Esophagus muscularis mucosa (tissue), 4 donors: ENCODE measurements at regions not wholly inside any gene's neighbourhood (a gene's known extent, or its start where the extent isn't known, plus 50 kb on each side); places are given as distances from the start of the nearest gene placed in this dataset.

Experiments
- DNase-seq: peaks from one replicate; pipeline ENCODE4 v3.0.0-alpha.2; 2017; ENCODE audit errors: extremely low spot score
- H3K27ac ChIP-seq, 4 donors: fragments of 200-600 bp; sonication (generic); replicated peaks in 1 of 4; 1 replicate in 3 of 4; 2 replicates in 1 of 4; pipeline ENCODE4 v1.5.1; 2016 to 2019; ENCODE audit warnings: mild to moderate bottlenecking in 1 of 4
- H3K27me3 ChIP-seq, 4 donors: fragments of 200-600 bp; sonication (generic); one replicate each; pipeline versions ENCODE4 v1.5.1 to v1.6.0; 2016 to 2019
- H3K36me3 ChIP-seq, 4 donors: fragments of 200-600 bp; sonication (generic); one replicate each; pipeline ENCODE4 v1.5.1; 2016 to 2019
- H3K4me1 ChIP-seq, 4 donors: fragments of 200-600 bp; sonication (generic); one replicate each; pipeline ENCODE4 v1.5.1; 2016 to 2019
- H3K4me3 ChIP-seq, 4 donors: fragments of 200-600 bp; sonication (generic); 1 replicate in 2 of 4; 2 replicates in 2 of 4; pipeline ENCODE4 v1.5.1; 2016 to 2019; ENCODE audit warnings: mild to moderate bottlenecking in 4 of 4, moderate library complexity in 1 of 4
- H3K9me3 ChIP-seq, 4 donors: fragments of 200-600 bp; sonication (generic); 1 replicate in 3 of 4; 2 replicates in 1 of 4; pipeline ENCODE4 v1.5.1; 2016 to 2019
- EP300 ChIP-seq: sonication (generic); formaldehyde crosslinking; IDR thresholded peaks from one replicate; pipeline ENCODE4 v1.6.1; 2017; ENCODE audit warnings: antibody characterized with exemption
- POLR2A ChIP-seq: fragments of 450-650 bp; IDR thresholded peaks from one replicate; pipeline ENCODE4 v1.6.1; 2017; ENCODE audit warnings: antibody characterized with exemption, moderate library complexity, mild to moderate bottlenecking, low read depth
- POLR2AphosphoS5 ChIP-seq, 2 donors: sonication (generic); formaldehyde crosslinking; IDR thresholded peaks; one replicate each; pipeline ENCODE4 v1.6.1; 2017; ENCODE audit warnings: antibody characterized with exemption in 2 of 2
- WGBS: methylation state at CpG from one replicate; pipeline ENCODE4 v1.1.5; 2018; 5-methylcytosine and 5-hydroxymethylcytosine counted together
- intact Hi-C: fragments of 100-400 bp; cut with DNase I; formaldehyde crosslinking; loops from one replicate; pipeline ENCODE4 v1.15.1; 2023
- TF ChIP-seq, protein P1 (sequence below), 3 experiments: fragments of 200-600 bp in 2 of 3; fragments of 450-650 bp in 1 of 3; sonication (generic) in 2 of 3; IDR thresholded peaks; one replicate each; pipeline ENCODE4 v1.5.1; 2017 to 2019; ENCODE audit warnings: antibody characterized with exemption in 3 of 3, mild to moderate bottlenecking in 2 of 3, moderate library complexity in 1 of 3

DNA sequence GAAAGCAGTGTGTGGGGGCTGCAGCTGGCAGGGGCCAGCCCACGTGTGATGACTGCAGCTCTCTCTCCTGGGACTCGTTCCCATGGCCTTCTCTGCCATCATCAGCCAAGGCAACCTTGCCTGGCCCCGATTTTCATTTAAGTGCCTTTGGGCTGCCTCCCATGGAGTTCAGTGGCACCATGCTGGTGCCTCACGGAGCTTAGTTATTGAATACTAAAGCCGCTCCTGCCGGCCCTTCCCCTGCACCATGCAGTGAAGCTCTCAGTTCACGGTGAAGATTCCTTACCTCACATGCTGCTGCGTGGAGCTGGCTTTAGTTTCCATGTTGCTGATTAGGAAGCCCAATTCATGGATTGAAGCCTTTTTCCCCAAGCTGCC is 141.5 kb upstream of the EEPD1 start:
- Histone ChIP-seq H3K4me1 (peaks cover 0 to 8% (median 3%) of the 10 kb centered on the region in 4 donors), H3K4me3 (no peak overlapping the region), H3K9me3 (no peaks in the 10 kb centered on the region), H3K27ac (no peak overlapping the region), H3K27me3 (no peaks in the 10 kb centered on the region), H3K36me3 (no peaks in the 10 kb centered on the region)
- TF ChIP-seq, protein P1, sequence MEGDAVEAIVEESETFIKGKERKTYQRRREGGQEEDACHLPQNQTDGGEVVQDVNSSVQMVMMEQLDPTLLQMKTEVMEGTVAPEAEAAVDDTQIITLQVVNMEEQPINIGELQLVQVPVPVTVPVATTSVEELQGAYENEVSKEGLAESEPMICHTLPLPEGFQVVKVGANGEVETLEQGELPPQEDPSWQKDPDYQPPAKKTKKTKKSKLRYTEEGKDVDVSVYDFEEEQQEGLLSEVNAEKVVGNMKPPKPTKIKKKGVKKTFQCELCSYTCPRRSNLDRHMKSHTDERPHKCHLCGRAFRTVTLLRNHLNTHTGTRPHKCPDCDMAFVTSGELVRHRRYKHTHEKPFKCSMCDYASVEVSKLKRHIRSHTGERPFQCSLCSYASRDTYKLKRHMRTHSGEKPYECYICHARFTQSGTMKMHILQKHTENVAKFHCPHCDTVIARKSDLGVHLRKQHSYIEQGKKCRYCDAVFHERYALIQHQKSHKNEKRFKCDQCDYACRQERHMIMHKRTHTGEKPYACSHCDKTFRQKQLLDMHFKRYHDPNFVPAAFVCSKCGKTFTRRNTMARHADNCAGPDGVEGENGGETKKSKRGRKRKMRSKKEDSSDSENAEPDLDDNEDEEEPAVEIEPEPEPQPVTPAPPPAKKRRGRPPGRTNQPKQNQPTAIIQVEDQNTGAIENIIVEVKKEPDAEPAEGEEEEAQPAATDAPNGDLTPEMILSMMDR (IDR thresholded peaks at IDR 0.05) = no peak
- TF ChIP-seq EP300 = no peak
- TF ChIP-seq POLR2A = no peak
- TF ChIP-seq POLR2AphosphoS5 (IDR thresholded peaks at IDR 0.05) = no peak
- intact Hi-C loops = no loop called here
- no peak for DNase-seq
- WGBS = 59% methylated on average over 5 of the region's 8 CpGs

DNA sequence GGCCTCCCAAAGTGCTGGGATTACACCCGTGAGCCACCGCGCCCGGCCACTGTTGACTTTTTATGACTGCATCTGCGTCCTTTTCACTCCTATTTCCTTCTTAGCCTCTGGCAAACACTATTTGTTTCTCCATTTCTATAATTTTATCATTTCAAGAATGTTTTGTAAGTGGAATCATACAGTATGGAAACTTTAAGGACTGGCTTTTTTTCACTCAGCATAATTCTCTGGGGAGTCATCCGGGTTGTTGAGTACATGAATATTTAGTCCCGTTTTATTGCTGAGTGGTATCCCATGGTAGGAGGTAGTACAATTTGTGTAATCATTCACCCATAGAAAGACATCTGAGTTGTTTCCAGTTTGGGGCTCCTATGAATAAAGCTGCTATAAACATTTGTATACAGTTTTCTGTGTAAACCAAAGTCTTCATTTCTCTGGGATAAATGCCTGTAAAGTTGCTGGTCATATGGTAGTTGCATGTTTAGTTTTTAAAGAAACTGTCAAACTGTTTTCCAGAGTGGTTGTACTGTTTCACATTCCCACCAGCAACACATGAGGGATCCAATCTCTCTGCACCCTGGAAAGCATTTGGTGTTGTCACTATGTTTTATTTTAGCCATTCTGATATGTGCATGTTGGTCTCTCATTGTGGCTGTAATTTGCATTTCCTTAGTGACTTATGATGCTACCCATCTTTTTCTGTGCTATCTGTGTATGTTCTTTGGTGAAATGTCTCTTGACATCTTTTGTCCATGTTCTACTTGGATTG is 139.6 kb upstream of the EEPD1 start:
- no peak for DNase-seq
- no peak for TF ChIP-seq POLR2A
- TF ChIP-seq, protein P1 (IDR thresholded peaks at IDR 0.05) = no peak
- no peak for TF ChIP-seq EP300
- TF ChIP-seq POLR2AphosphoS5 (IDR thresholded peaks at IDR 0.05) = no peak
- no peak overlapping the region for H3K4me3 ChIP-seq
- intact Hi-C loops = no loop called here
- H3K36me3 ChIP-seq = no peaks in the 10 kb centered on the region
- H3K9me3 ChIP-seq = no peaks in the 10 kb centered on the region
- H3K27ac ChIP-seq = no peak overlapping the region
- no peaks in the 10 kb centered on the region for H3K27me3 ChIP-seq
- peaks cover 0 to 8% (median 3%) of the 10 kb centered on the region in 4 donors for H3K4me1 ChIP-seq
- 92% methylated on average over 7 of the region's 7 CpGs for WGBS

DNA sequence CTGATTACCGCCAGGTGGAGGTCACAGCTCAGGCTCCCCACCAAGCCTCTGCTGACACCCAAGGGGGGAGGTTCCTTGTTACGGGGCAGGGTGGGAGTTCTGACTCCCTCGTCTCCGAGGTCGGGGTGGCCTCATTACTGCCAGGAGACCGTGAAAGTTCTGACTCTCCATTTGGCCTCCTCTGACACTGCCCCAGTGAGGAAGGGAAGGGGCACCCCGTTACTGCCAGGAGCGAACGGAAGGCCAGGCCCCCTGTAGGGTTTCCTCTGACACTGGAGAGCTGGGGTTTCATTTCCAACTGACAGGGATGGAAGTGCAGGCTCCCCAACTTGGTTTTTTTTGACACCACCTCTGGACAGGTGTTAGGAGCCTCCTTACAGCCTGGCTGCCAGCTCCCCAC is 138.1 kb upstream of the EEPD1 start:
- intact Hi-C loops = no loop called here
- Histone ChIP-seq H3K36me3 (no peaks in the 10 kb centered on the region), H3K9me3 (no peaks in the 10 kb centered on the region), H3K4me3 (no peak overlapping the region), H3K4me1 (peaks cover 0 to 12% (median 8%) of the 10 kb centered on the region in 4 donors), H3K27me3 (no peaks in the 10 kb centered on the region), H3K27ac (no peak overlapping the region)
- 93% methylated on average over 9 of the region's 9 CpGs for WGBS
- TF ChIP-seq POLR2A (no peak), EP300 (no peak), POLR2AphosphoS5 (IDR thresholded peaks at IDR 0.05) (no peak)
- TF ChIP-seq, protein P1 (IDR thresholded peaks at IDR 0.05) = no peak
- no peak for DNase-seq

DNA sequence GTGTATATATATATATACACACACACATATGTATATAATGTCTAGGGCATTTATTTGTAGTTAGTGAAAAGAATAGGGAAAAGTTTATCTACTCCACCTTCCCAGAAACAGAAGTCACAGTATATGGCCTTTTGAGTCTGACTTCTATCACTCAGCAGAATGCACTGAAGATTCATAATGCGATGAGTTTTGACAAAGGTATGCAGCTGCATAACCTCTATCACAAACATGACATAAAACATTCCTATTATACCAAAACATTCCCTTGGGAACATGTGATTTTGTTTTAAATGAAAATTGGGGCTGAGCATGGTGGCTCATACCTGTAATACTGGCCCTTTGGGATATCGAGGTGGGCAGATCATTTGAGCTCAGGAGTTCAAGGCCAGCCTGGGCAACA is 137.3 kb upstream of the EEPD1 start:
- 76% methylated on average over 2 of the region's 2 CpGs for WGBS
- Histone ChIP-seq H3K27me3 (no peaks in the 10 kb centered on the region), H3K36me3 (no peaks in the 10 kb centered on the region), H3K9me3 (no peaks in the 10 kb centered on the region), H3K4me3 (no peak overlapping the region), H3K4me1 (peaks cover 0 to 19% (median 14%) of the 10 kb centered on the region in 4 donors), H3K27ac (no peak overlapping the region)
- no peak for DNase-seq
- intact Hi-C loops = no loop called here
- TF ChIP-seq, protein P1 (IDR thresholded peaks at IDR 0.05) = no peak
- no peak for TF ChIP-seq POLR2A

DNA sequence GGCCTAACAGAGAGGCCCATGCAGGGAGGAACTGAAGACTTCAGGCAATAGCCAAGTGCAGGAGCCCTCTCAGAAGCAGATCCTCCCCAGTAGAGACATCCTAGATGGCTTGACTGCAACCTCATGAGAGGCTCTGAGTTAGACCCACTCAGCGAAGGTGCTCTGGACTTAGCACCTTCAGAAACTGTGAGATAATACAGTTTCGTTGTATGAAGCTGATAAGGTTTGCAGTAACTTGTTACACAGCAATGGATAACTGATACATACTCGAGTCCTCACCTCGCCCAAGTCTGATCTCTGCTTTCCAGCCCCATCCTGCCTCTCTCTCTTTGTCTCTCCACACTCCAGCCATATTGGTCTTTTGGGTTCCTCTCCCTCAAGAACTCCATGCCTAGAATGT is 136.4 kb upstream of the EEPD1 start:
- H3K4me3 ChIP-seq = no peak overlapping the region
- intact Hi-C loops = no loop called here
- peaks cover 0 to 25% (median 18%) of the 10 kb centered on the region in 4 donors for H3K4me1 ChIP-seq
- no peak for DNase-seq
- H3K27ac ChIP-seq = no peak overlapping the region
- no peaks in the 10 kb centered on the region for H3K27me3 ChIP-seq
- no peaks in the 10 kb centered on the region for H3K9me3 ChIP-seq
- TF ChIP-seq EP300 (no peak), POLR2AphosphoS5 (IDR thresholded peaks at IDR 0.05) (no peak), POLR2A (no peak)
- TF ChIP-seq, protein P1 (IDR thresholded peaks at IDR 0.05) = no peak
- H3K36me3 ChIP-seq = no peaks in the 10 kb centered on the region
- WGBS = 96% methylated on average over 4 of the region's 4 CpGs
